Stomach (tissue), 8 donors: ENCODE measurements at regions not wholly inside any gene's neighbourhood (a gene's known extent, or its start where the extent isn't known, plus 50 kb on each side); places are given as distances from the start of the nearest gene placed in this dataset.

Experiments
- DNase-seq, 2 donors: peaks; one replicate each; pipeline versions ENCODE4 v3.0.0 to v3.0.0-alpha.2; 2013 to 2019
- H3K27ac ChIP-seq, 5 donors: fragments of 200-600 bp in 4 of 5; sonication (generic) in 4 of 5; one replicate each; pipeline ENCODE4 v1.5.1; 2013 to 2019; ENCODE audit warnings: mild to moderate bottlenecking in 1 of 5, moderate library complexity in 1 of 5
- H3K27me3 ChIP-seq, 3 donors: fragments of 200-600 bp; sonication (generic); one replicate each; pipeline ENCODE4 v1.5.1; 2017 to 2019; ENCODE audit warnings: mixed run types in 1 of 3
- H3K36me3 ChIP-seq, 4 donors: fragments of 200-600 bp; sonication (generic); 1 replicate in 3 of 4; 2 replicates in 1 of 4; pipeline ENCODE4 v1.5.1; 2016 to 2019
- H3K4me1 ChIP-seq, 4 donors: fragments of 200-600 bp; sonication (generic); one replicate each; pipeline ENCODE4 v1.5.1; 2016 to 2019
- H3K4me3 ChIP-seq, 4 donors: fragments of 200-600 bp; sonication (generic) in 3 of 4; one replicate each; pipeline ENCODE4 v1.5.1; 2016 to 2019; ENCODE audit warnings: mild to moderate bottlenecking in 1 of 4
- H3K9me3 ChIP-seq, 4 donors: fragments of 200-600 bp; sonication (generic); one replicate each; pipeline ENCODE4 v1.5.1; 2016 to 2019
- CTCF ChIP-seq, 7 experiments: fragments of 450-650 bp in 4 of 7; fragments of 200-600 bp in 3 of 7; sonication (generic) in 3 of 7; IDR thresholded peaks; one replicate each; pipeline ENCODE4 v1.5.1; 2016 to 2019; ENCODE audit warnings: antibody characterized with exemption in 7 of 7, control low read depth in 2 of 7, mild to moderate bottlenecking in 1 of 7
- EP300 ChIP-seq: sonication (generic); formaldehyde crosslinking; IDR thresholded peaks from one replicate; pipeline ENCODE4 v1.6.1; 2017; ENCODE audit warnings: antibody characterized with exemption
- POLR2A ChIP-seq, 4 donors: fragments of 450-650 bp; IDR thresholded peaks; one replicate each; pipeline ENCODE4 v1.6.1; 2016; ENCODE audit warnings: antibody characterized with exemption in 4 of 4, control low read depth in 2 of 4, mild to moderate bottlenecking in 1 of 4, moderate library complexity in 1 of 4
- POLR2AphosphoS5 ChIP-seq, 3 donors: sonication (generic); formaldehyde crosslinking; IDR thresholded peaks; one replicate each; pipeline ENCODE4 v1.6.1; 2016; ENCODE audit warnings: antibody characterized with exemption in 3 of 3
- WGBS, 5 donors: extraction: QIAGEN DNeasy Blood & Tissue Kit in 3 of 5; methylation state at CpG; one replicate each; pipeline versions ENCODE4 v1.1.5 to v1.1.7; 2013 to 2018; 5-methylcytosine and 5-hydroxymethylcytosine counted together
- intact Hi-C: fragments of 100-400 bp; cut with DNase I; formaldehyde crosslinking; loops from one replicate; pipeline ENCODE4 v1.15.1; 2023; ENCODE audit warnings: low total_unique reads
- donor health status: healthy with polysubstance abuse.
- donor health status: Bipolar disorder and iron deficiency.
- donor health status: healthy.

GRCh38 chr1:87763483-87763882 lies 434.8 kb downstream of the LMO4 start:
- 60 to 82% (median 75%) methylated on average over 1 of the region's 1 CpG for WGBS, 5 donors
- Histone ChIP-seq H3K4me3 (no peak overlapping the region), H3K27me3 (no peaks in the 10 kb centered on the region), H3K27ac (no peak overlapping the region), H3K4me1 (peaks cover 0 to 17% (median 3%) of the 10 kb centered on the region in 4 donors), H3K9me3 (no peaks in the 10 kb centered on the region), H3K36me3 (no peaks in the 10 kb centered on the region)
- DNase-seq = no peak
- intact Hi-C loops = no loop called here
- no peak for TF ChIP-seq EP300
- TF ChIP-seq POLR2AphosphoS5 (IDR thresholded peaks at IDR 0.05) = no peak

- peaks cover 0 to 10% (median 0%) of the 10 kb centered on the region in 4 donors for H3K9me3 ChIP-seq
- H3K27ac ChIP-seq = no peak overlapping the region
- H3K4me3 ChIP-seq = no peak overlapping the region
- no peak for TF ChIP-seq POLR2AphosphoS5 (IDR thresholded peaks at IDR 0.05)
- TF ChIP-seq EP300 = no peak
- TF ChIP-seq POLR2A (IDR thresholded peaks at IDR 0.05) = no peak
- TF ChIP-seq CTCF (IDR thresholded peaks at IDR 0.05) = no peak
- H3K4me1 ChIP-seq = peaks cover 0 to 7% (median 0%) of the 10 kb centered on the region in 4 donors
- DNase-seq = no peak
- intact Hi-C loops = no loop called here
- WGBS, 5 donors = 84 to 93% (median 90%) methylated on average over 6 of the region's 6 CpGs
- no peaks in the 10 kb centered on the region for H3K36me3 ChIP-seq
- no peaks in the 10 kb centered on the region for H3K27me3 ChIP-seq
Measured at GRCh38 chr1:87765057-87765680, 436.5 kb downstream of the LMO4 start.

- intact Hi-C loops = no loop called here
- Histone ChIP-seq H3K27ac (no peak overlapping the region), H3K27me3 (no peaks in the 10 kb centered on the region), H3K4me1 (peaks cover 0 to 5% (median 0%) of the 10 kb centered on the region in 4 donors), H3K9me3 (peaks cover 0 to 10% (median 0%) of the 10 kb centered on the region in 4 donors), H3K4me3 (no peak overlapping the region), H3K36me3 (no peaks in the 10 kb centered on the region)
- TF ChIP-seq POLR2AphosphoS5 (IDR thresholded peaks at IDR 0.05) (no peak), CTCF (IDR thresholded peaks at IDR 0.05) (no peak), EP300 (no peak), POLR2A (IDR thresholded peaks at IDR 0.05) (no peak)
- DNase-seq = no peak
- WGBS, 5 donors = 50 to 85% (median 81%) methylated on average over 1 of the region's 1 CpG
Measured at GRCh38 chr1:87765681-87766070, 437.0 kb downstream of the LMO4 start.

GRCh38 chr1:87766737-87767136 lies 438.1 kb downstream of the LMO4 start:
- 47 to 73% (median 56%) methylated on average over 1 of the region's 1 CpG for WGBS, 5 donors
- intact Hi-C loops = no loop called here
- TF ChIP-seq POLR2A (IDR thresholded peaks at IDR 0.05) (no peak), EP300 (no peak), CTCF (IDR thresholded peaks at IDR 0.05) (no peak), POLR2AphosphoS5 (IDR thresholded peaks at IDR 0.05) (no peak)
- H3K4me1 ChIP-seq = peaks cover 0 to 5% (median 0%) of the 10 kb centered on the region in 4 donors
- H3K27me3 ChIP-seq = no peaks in the 10 kb centered on the region
- H3K9me3 ChIP-seq = peaks cover 0 to 10% (median 0%) of the 10 kb centered on the region in 4 donors
- no peaks in the 10 kb centered on the region for H3K36me3 ChIP-seq
- H3K4me3 ChIP-seq = no peak overlapping the region
- no peak overlapping the region for H3K27ac ChIP-seq
- DNase-seq = no peak

GRCh38 chr1:87778896-87779295 lies 450.2 kb downstream of the LMO4 start:
- DNase-seq = no peak
- WGBS, 5 donors = 90 to 95% (median 93%) methylated on average over 3 of the region's 3 CpGs
- Histone ChIP-seq H3K9me3 (no peaks in the 10 kb centered on the region), H3K4me3 (no peak overlapping the region), H3K27ac (no peak overlapping the region), H3K4me1 (peaks cover 0 to 26% (median 12%) of the 10 kb centered on the region in 4 donors), H3K36me3 (no peaks in the 10 kb centered on the region), H3K27me3 (no peaks in the 10 kb centered on the region)
- intact Hi-C loops = no loop called here
- TF ChIP-seq POLR2A (IDR thresholded peaks at IDR 0.05) = no peak
- no peak for TF ChIP-seq POLR2AphosphoS5 (IDR thresholded peaks at IDR 0.05)
- TF ChIP-seq CTCF (IDR thresholded peaks at IDR 0.05) = no peak
- no peak for TF ChIP-seq EP300
